Upper lobe of right lung (tissue), 1 donor: ENCODE measurements at regions not wholly inside any gene's neighbourhood (a gene's known extent, or its start where the extent isn't known, plus 50 kb on each side); places are given as distances from the start of the nearest gene placed in this dataset.
A peak's percentile ranks its signal among the peaks of the same experiment; 100 is the strongest.

ENCODE experiments used
- ATAC-seq: fragments of 200-7000 bp; cut with Tn5 transposase; one replicate; pipeline ENCODE4 v1.9.1; 2020; ENCODE audit warnings: mild to moderate bottlenecking, moderate library complexity
- DNase-seq: peaks from one replicate; pipeline ENCODE4 v3.0.0-alpha.2; 2020
- H3K27ac ChIP-seq: fragments of 200-600 bp; one replicate; pipeline ENCODE4 v1.8.0; 2022
- H3K27me3 ChIP-seq: fragments of 200-600 bp; one replicate; pipeline ENCODE4 v1.8.0; 2022; ENCODE audit warnings: mild to moderate bottlenecking
- H3K36me3 ChIP-seq: fragments of 200-600 bp; one replicate; pipeline ENCODE4 v1.8.0; 2022
- H3K4me1 ChIP-seq: fragments of 200-600 bp; one replicate; pipeline ENCODE4 v1.8.0; 2022
- H3K4me3 ChIP-seq: fragments of 200-600 bp; one replicate; pipeline ENCODE4 v1.8.0; 2022; ENCODE audit warnings: mild to moderate bottlenecking
- H3K9me3 ChIP-seq: fragments of 200-600 bp; one replicate; pipeline ENCODE4 v1.8.0; 2022
- intact Hi-C: fragments of 100-400 bp; cut with DNase I; formaldehyde crosslinking; loops from one replicate; pipeline ENCODE4 v1.11.0; 2022
- TF ChIP-seq, protein P1 (sequence below): fragments of 200-600 bp; IDR thresholded peaks from one replicate; pipeline ENCODE4 v1.8.0; 2022; ENCODE audit warnings: antibody characterized with exemption
- donor health status: DM: no; HTN: yes; CAD: no; lungs with severe emphysema.

DNA sequence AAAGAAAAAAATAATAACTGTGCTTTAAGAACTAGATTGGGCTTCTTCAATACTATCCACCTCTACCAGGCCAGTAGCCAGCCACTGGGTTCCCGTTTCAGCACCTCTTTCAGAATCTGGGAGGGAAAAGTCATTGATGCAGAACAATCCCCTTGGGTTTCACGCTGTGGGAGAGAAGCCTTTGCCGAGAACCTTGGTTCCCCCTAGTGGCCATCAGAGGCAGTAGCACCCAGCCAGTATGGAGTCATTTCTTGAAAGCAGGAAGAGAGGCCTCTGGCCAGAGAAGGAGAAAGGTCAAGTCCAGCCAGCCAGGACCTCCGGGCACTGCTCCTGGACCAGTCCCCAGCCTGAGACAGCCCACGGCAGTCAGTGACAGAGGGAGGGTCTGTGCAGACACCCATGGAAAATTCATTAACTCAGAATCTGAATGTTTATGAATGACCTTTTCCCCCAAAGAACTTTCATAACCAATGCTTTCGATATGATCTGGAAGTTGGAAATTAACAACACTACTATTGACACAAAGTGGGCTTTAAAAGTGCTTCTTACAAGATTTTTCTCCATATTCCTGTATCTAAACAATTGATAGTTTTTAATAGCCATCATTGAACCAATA, 51.2 kb upstream of the CDH5 start:
- Histone ChIP-seq H3K36me3 (no peaks in the 10 kb centered on the region), H3K9me3 (no peaks in the 10 kb centered on the region), H3K4me3 (no peak overlapping the region), H3K27me3 (no peaks in the 10 kb centered on the region), H3K27ac (peak overlapping the region; percentile 0), H3K4me1 (peaks cover 11% of the 10 kb centered on the region)
- ATAC-seq = peak; percentile 96
- intact Hi-C loops = no loop called here
- DNase-seq = no peak
- TF ChIP-seq, protein P1, sequence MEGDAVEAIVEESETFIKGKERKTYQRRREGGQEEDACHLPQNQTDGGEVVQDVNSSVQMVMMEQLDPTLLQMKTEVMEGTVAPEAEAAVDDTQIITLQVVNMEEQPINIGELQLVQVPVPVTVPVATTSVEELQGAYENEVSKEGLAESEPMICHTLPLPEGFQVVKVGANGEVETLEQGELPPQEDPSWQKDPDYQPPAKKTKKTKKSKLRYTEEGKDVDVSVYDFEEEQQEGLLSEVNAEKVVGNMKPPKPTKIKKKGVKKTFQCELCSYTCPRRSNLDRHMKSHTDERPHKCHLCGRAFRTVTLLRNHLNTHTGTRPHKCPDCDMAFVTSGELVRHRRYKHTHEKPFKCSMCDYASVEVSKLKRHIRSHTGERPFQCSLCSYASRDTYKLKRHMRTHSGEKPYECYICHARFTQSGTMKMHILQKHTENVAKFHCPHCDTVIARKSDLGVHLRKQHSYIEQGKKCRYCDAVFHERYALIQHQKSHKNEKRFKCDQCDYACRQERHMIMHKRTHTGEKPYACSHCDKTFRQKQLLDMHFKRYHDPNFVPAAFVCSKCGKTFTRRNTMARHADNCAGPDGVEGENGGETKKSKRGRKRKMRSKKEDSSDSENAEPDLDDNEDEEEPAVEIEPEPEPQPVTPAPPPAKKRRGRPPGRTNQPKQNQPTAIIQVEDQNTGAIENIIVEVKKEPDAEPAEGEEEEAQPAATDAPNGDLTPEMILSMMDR = peak; percentile 99

DNA sequence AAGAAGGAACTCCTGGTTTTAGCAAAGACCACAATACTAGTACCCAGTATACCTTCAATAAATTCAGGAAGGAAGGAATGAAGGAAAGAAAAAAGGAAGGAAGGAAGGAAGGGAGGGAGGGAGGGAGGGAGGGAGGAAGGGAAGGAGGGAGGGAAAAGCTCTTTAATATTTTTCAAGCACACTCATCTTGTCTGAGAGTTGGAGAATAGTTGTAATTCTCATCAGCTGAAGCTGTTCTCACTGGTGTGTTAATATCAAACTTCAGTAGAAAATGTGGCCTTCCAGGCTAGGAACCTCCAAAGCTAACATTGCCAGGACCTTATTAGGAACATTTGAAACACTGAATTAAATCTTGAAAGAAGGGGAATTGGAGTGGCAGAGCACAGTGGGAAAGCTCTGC, 55.2 kb upstream of the CDH5 start:
- H3K4me1 ChIP-seq = peaks cover 11% of the 10 kb centered on the region
- no peaks in the 10 kb centered on the region for H3K27me3 ChIP-seq
- intact Hi-C loops = no loop called here
- H3K36me3 ChIP-seq = no peaks in the 10 kb centered on the region
- H3K9me3 ChIP-seq = no peaks in the 10 kb centered on the region
- ATAC-seq (no peak), DNase-seq (no peak)
- no peak overlapping the region for H3K27ac ChIP-seq
- TF ChIP-seq, protein P1 = no peak
- no peak overlapping the region for H3K4me3 ChIP-seq

DNA sequence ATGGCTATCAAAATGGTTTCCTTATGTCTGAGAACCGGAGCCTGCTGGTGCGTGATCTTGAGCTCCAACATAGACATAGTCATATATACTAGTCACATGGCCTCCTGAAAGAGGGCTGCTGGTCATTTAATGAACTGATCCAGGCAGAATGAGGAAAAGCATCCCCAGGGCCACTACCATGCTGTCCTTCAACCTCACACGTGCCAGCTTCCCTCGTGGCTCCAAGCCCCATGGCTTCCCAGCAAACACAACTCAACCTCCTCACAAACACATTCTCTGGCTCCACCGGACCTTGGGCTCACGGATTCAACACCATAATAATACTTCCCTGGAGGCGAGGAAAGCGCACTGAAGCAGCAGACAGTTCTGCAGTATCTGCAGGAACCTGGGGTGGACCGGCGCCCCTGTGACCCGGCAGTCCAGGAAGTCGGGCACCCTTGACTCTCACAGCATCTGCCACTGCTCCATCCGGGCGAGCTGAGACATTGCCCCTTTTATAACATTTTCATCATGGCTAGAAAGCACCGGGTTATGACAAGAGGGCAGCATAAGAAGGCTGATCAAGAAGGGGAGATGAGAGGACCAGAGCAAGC, 57.2 kb upstream of the CDH5 start:
- ATAC-seq = no peak
- TF ChIP-seq, protein P1 = no peak

DNA sequence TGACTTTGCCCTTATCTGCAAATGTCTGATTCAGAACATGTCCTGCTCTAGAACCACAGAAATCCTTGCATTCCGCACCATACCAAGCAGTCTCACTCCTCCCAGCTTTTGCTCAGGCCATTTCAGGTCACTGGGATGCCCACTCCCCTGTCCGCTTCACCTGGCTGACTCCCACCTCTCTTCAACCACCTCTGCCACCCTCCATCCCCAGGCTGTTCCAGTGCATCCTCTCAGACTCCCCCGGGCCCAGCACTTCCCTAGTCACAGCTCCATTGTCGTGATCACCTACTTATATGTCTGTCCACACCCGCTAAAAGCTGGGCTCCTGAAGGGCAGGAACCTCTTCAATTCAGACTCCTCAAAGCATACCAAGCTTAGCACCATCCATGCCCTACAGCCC, 58.4 kb upstream of the CDH5 start:
- Histone ChIP-seq H3K4me3 (no peak overlapping the region), H3K4me1 (no peaks in the 10 kb centered on the region), H3K9me3 (no peaks in the 10 kb centered on the region), H3K27me3 (no peaks in the 10 kb centered on the region), H3K36me3 (no peaks in the 10 kb centered on the region), H3K27ac (no peak overlapping the region)
- no peak for ATAC-seq
- TF ChIP-seq, protein P1 = no peak
- intact Hi-C loops = no loop called here
- no peak for DNase-seq

More for the DNA sequence above, 57.2 kb upstream of the CDH5 start:
- H3K27me3 ChIP-seq = no peaks in the 10 kb centered on the region
- no peaks in the 10 kb centered on the region for H3K4me1 ChIP-seq
- no peak overlapping the region for H3K4me3 ChIP-seq
- no peak overlapping the region for H3K27ac ChIP-seq
- no peak for DNase-seq
- H3K36me3 ChIP-seq = no peaks in the 10 kb centered on the region
- H3K9me3 ChIP-seq = no peaks in the 10 kb centered on the region
- intact Hi-C loops = no loop called here

- no peak overlapping the region for H3K4me3 ChIP-seq
- no peaks in the 10 kb centered on the region for H3K4me1 ChIP-seq
- intact Hi-C loops = no loop called here
- no peak overlapping the region for H3K27ac ChIP-seq
- no peaks in the 10 kb centered on the region for H3K36me3 ChIP-seq
- DNase-seq (no peak), ATAC-seq (no peak)
- H3K27me3 ChIP-seq = no peaks in the 10 kb centered on the region
- TF ChIP-seq, protein P1 = no peak
- no peaks in the 10 kb centered on the region for H3K9me3 ChIP-seq
Measured at GRCh38 chr16:66306366-66307150, 59.9 kb upstream of the CDH5 start.
